ENCODE measurements at regions not wholly inside any gene's neighbourhood (a gene's known extent, or its start where the extent isn't known, plus 50 kb on each side); places are given as distances from the start of the nearest gene placed in this dataset.

DNA sequence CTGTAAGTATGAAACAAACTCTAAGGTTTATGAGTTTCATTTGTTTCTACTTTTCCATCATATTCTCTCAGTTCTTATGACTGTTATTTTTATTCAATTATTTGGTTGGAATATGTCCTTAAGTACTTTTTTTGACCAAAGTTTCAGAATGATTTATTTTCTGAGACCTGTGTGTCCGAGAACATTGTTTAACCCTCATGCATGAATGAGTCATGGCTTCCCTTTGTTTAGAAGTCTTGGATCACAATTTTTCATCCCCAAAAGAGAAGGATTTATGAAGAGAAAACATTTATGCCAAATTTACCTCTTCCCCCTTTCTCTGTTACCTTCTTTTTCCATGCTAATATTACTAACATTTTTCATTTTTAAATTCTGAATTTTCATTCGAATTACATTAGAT, 518.0 kb upstream of the NR2F2 start:
- DNase-seq (ENCODE audit: low spot score): no peak

DNA sequence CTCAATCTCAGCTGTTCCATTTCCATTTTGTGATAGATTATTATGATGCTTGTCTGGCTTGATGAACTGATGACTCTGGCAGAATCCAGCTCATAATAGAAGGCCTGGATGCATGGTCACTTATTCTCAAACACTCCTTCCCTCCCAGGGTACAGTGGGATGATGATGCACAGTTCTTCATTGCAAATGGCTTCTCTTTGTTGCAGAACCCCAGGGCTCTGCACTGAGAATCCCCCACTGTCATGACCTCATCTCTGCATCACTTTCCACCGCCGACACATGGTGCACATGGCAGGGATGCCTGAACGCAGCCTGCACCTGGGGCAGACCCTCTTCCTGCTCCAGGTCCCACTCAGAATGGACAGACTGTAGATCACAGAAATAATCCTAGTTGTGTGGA, 515.6 kb upstream of the NR2F2 start:
- no peak for DNase-seq (ENCODE audit: low spot score)

DNA sequence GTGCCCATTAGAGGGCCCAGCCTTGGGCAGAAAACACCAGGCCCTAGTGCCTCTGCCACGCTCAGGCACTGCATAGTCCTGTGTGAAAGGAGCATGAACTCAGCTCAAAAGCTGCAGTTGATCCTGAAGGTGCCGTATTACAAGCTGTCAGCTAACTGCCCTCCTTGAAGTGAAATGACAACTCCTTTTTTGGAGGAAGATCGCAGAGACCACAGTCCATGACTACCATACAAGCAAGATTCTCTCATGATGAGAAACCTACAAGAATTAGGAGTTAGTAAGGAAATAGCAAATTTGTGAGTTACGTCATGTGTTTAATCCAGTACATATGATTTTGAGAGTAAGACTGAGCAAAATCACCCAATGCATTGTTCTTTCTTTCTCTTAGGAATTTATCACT, 513.9 kb upstream of the NR2F2 start:
- DNase-seq (ENCODE audit: low spot score): no peak

DNA sequence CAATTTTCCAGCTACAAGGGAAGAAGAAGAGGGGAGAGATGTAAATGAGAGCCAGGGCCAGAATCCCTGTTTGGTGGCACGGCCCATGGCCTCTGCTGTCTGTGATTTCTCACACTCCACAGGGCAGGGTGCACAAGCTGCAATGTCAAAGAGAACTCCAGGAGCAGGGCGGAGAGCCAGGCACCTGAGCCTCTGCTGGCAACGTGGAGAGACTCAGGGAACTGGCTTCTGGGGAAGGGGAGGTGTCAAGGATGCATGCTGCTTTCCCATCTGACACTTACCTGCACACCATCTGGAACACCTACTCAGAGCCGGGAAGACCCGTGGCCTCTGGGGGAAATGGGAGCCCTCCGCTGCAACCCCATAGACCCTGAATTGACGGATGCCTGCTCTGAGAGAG, 507.5 kb upstream of the NR2F2 start:
- DNase-seq (ENCODE audit: low spot score): no peak

DNA sequence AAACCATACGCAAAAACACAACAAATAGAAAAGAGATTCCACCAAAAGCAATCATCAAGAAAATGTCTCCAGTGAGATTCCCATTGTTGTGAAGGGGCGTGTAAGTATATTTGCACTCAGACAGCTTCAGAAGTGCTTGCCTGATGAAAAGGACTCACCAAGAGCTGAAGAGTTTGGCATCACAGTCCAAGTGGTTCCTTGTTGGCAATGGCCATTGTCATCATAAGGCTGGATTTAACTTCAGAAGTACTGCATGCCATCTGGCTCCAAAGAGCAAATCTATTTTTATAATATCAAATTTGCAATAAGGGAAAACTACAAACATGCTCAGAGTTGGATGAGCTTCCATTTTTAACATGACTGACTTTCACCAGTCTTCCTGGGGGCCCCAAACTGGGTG, 505.3 kb upstream of the NR2F2 start:
- no peak for DNase-seq (ENCODE audit: low spot score)

DNA sequence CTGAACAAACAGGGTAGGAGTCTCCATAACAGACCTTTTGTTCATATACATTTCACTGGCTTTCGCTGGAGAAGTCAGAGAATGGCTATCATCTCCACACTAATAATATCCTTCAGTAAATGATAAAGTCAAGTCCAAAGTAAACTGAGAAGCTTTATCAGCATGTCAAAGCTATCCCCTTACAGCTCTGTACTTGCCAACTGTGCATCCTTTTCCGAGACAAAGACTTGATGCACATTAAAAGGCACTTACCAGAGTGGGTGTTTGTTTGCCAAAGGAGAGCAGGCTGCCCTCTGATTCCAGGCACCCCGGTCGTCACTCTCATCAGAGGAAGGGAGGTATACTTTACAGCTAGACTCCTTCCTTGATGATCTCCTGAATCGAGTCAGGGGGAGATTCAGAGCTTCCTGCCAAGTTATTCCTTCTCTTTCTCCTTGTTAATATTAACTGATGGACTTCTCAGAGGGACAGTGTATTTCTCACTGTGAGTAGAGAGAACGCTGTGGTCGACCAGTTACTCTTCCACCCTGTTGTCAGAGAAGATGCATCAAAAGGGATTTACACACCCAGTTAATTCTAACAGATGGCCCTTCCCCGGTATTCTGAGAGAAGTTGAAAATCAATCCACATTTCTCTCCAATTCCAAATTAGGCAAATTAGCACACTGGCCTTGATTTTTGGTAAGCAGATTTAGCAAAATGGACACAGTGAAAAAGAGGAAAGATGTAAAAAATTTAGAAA, 504.7 kb upstream of the NR2F2 start:
- no peak for DNase-seq (ENCODE audit: low spot score)

DNA sequence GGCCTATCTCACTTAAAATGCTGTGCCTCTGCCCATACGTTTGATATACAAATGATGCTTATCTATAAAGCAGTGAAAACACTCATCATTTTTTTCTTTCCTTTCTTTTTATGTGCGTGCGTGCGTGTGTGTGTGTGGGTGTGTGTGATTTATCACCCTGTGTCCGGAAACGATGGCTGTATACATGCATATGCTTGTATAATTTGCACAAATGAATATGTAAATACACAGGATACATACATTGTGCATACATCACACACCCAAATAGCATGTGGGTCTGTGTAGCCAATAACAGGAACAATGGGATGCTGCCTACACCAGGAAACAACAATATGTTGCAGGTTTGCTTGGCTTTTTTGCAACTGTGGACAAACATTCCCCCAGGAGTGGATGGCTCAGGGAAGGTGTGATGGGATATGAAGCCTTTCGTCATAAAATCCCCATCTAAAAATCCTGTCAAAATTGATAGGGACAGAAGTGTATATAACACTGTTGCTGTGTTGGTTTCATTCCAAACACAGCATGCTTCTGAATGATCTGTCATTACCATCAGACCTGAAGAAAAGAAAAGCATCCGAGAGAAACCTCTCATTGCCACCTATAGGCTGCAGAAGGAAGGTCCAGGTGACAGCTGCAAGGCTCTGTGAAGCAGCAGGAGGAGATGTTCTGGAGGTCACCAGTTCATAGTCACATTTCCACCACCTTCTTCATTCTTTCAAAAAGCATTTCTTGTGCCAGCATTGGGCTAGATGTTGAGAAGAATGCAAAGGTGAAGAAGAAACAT, 503.9 kb upstream of the NR2F2 start:
- no peak for DNase-seq (ENCODE audit: low spot score)

DNA sequence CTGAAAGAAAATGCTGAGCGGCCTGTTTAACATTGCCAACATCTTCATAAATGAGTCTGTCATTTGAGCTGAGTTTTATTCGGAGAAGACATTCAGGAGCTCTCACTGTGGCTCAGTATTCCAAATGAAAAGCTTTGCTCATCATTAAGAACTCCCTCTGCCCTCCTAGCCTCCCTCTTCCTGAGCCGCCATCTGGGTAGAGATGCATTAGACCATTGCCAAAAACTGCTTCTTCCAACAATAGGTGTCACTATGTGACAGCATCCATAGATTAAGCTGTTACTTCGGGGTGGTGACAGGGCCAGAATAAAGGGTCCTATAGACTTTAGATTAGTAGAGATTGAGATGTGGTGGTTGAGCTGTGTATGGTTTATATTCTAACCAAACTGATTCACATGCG, 501.4 kb upstream of the NR2F2 start:
- DNase-seq (ENCODE audit: low spot score): no peak

DNA sequence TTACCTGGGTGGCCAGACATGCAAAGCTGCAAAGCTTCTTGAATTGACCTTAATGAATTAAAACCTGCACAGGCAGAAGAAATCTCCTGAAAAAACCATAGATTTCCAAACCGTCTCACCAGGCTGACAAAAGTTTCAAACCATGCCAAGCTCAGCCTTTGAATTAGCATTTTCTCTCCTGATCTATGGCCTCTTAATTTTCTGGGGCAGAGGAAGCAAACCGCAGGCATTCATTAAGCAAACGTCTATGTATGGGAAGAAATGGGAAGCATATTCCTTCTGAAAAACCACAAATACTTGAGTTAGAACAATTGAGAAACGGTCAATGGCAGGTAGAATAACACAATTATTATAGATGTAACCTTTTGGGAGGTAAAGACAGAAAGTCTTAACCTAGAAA, 500.2 kb upstream of the NR2F2 start:
- no peak for DNase-seq (ENCODE audit: low spot score)

DNA sequence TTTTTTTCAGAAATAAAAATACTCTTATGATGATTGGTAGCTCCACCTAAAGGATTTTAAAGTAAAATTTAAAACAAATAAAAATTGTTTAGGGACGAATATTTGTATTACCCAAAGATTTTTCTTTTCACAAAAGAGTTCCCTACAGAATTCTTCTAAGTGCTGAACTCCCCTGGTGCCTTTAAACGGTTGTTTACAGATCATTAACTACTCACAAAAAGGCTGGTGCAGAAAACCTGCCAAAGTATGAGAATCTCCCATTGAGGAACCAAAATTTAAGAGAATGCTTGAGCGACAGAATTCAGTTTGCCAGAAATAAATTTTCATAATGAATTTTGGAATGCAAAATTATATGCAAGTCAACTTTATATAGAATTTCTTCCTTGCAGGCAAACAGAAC, 497.8 kb upstream of the NR2F2 start:
- no peak for DNase-seq (ENCODE audit: low spot score)

DNA sequence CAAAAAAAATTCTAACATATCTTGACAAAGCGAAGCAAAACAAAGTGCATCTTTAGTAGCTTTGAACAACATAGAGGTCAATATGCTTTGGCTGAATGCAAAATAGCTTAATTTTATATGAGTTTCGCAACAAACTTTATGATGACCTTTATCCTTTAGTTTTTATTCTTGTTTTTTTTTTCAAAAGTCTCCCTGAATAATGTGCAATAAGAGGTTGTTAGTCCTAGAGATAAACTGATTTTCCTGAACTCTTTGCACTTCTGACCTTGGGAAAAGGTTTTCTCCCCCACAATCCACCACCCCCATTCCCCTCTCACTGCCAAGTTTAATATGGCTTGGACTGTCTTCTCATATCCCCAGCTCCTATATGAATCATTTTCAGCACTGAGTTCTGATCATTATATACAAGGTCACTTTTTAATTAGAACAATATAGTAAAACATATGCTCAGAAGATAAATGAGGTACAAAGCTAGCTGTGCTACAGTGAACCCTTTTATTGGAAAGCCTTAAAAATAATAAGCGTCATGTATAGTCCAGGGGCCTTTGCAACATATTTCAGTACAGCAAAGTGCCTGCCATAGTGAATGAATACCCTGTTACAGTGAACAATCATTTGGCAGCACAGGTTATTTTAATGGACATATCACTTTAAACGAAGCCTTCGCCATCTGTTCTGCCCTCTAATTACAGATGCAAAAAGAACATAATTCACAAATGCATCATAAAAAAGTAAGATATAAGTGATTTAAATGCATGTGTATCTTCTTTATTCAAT, 496.3 kb upstream of the NR2F2 start:
- DNase-seq (ENCODE audit: low spot score): no peak

DNA sequence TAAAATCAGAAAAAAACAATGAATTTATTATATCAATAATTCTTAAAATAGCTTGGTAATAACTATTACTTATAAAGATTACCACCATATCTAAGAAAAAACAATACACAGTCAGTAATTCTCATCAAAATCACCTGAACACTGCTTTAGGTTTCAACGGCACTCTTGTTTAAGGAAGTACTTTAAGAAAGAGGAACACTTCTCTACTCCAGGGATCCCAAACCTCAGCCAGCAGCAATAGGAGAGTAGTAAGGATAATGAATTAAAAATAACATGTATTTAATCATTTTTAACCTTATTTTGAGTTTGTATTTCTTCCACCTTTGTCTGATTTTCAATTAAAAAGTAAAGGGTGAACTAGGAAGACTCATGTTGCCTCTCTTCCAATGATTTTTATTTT, 494.0 kb upstream of the NR2F2 start:
- DNase-seq (ENCODE audit: low spot score): no peak

DNA sequence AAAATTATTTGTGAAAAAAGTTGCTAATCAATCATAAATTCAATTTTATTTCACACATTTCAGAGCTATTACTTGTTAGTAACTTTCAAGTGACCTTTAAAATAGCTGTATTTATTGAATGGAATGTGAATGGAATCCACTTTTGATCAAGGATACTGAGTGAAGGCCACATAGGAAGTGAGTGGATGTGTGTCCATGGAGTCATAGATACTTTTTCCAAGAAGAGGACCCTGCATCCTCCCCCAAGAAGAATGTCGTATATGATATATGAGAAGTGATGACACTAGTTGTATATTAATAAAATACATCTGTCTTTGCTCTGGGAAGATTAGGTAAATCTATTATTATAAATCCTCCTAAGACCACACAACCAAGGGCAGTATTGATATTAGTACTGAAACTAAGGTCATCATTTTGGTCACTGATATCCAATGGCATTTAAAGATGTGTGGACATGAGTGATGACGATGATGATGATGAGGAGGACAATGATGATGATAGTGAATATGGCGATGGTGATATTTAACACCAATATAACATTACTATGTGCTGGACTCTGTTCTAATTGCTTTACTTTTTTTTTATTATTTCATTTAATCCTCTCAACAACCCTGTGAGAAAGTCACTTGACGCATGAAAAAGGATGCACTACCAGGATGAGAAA, 493.0 kb upstream of the NR2F2 start:
- no peak for DNase-seq (ENCODE audit: low spot score)

DNA sequence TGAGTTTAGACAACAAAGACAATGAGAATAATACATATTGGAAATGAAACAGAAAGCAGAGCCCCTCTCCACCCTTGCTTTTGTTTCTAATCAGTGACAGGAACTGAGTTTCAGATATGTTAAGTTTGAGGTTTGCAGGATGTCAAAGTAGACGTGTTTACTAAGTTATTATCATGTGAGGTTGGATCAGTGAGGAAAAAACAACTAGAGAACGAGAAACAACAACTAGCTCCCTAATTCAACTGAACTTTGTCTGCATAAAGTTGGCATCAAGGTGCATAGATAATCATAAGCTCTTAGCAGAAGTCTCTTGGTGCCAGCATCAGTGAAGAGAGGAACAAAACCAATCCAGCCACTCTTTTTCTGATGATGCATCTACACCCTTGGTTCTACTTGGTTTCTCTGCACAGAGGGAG, 491.1 kb upstream of the NR2F2 start:
- DNase-seq (ENCODE audit: low spot score): no peak

DNA sequence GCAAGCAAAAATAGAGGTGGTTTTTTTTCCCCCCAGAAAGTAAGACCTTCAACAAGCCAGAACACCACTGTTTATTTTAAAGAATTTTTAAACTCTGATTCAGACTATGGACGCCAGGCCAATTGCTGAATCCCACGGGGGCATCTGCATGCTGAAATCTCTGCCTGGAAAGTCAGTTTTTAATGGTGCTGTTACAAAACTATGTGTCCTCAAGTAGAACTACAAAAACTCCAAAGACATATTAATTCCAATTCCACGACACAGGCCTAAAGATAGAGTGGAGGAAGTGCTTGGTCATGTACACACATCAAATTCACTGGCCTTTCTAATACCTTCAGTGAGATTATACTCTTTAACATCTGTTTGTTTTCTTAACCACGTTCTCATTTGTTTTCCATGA, 490.5 kb upstream of the NR2F2 start:
- DNase-seq (ENCODE audit: low spot score): peak; percentile 67

DNA sequence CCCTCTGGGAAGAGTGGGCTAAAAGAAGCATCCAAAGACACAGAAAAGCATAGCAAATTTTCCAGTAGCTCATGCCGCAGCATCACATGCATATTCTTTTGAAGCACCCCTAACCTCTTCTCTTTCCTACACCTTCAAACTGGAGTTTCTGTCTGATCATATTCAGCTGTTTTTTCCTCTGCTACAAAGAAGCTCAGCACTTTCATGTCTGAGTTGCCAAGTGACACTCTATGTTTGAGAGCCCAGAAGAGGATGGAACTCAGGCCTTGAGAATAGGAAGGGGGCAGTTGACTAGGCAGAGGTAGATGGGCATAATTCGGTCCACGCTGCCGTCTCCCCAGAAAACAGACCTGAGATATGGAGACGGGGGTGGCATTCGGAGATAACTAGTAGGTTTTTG, 489.6 kb upstream of the NR2F2 start:
- DNase-seq (ENCODE audit: low spot score): no peak

DNA sequence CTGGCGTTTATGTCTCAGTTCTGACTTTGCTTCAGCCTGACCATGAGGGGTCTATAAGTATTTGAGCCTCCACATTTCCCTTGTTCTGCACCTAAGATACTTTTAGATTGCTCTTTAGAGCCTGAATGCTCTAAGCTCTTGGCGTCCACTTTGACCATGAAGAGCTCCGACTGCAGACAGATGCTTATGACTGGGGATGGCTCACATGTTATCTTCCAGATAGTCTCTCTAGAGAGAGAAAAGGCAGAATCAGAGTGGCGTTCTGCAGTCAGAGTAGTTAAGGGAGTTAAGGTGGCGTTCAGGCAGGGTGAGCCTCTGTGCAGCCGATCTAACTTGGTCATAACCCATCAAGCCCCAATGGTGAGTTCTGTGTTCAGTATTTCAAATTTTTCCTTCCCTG, 487.9 kb upstream of the NR2F2 start:
- no peak for DNase-seq (ENCODE audit: low spot score)

DNA sequence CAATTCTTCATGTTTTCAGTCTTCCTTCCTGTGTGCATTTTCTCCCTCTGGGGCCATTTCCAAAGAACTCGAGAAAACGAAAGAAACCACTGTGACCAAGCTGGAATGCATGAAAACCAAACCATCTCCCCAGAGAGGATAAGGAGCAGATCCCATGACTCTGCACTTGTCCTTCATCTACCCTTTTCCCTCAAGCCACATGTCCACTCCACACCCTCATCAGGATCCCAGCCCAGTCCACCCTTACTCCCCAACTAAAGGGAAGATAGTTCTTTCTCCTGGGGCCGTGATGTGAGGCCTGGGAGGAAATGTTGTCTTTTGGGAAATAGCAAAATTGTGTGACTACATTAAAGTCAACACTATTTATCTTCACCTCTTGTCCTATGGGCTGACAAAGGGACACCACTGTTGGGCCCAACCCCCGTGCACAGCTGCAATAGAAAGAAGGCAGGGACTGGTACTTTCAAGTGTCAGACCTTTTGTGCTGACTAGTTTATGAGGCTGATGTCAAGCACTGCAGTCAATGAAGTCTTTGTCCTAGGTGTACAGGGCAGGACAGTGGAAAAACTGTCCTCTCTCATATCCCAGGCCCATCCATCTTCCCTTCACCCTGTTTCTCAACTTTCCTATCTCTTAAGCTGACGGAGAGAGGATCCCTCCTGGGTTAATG, 487.1 kb upstream of the NR2F2 start:
- DNase-seq (ENCODE audit: low spot score): peak; percentile 88

DNA sequence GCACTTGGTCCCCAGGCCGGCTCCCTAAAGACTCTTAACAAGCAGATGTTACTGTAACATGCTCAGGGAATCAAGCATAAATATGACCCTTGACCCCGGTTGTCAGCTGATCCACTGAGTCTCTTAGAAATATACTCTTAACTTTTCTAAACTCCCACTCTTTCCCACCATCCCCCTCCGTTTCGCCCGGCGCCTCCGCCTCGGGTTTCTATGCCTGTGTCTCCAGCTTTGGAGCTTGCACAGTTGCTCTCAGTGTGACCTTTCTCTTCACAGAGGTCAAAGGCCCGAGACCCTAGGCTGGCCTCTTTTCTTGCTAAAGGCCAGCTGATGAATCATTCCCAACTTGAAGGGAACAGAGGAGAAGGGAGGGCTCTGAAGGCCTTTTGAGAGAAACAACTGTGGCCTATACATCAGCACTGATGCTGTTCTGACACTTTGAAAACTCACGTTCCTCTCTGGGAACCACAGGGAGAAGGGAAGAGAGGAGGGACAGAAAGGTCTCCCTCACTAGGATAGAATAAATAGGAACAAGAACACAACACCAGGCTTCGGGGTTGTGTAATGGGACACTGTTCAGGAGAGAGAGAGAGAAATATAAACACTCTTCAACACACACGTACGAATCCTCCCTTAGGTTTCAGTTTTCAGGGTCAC, 484.5 kb upstream of the NR2F2 start:
- peak; percentile 70 for DNase-seq (ENCODE audit: low spot score)

DNA sequence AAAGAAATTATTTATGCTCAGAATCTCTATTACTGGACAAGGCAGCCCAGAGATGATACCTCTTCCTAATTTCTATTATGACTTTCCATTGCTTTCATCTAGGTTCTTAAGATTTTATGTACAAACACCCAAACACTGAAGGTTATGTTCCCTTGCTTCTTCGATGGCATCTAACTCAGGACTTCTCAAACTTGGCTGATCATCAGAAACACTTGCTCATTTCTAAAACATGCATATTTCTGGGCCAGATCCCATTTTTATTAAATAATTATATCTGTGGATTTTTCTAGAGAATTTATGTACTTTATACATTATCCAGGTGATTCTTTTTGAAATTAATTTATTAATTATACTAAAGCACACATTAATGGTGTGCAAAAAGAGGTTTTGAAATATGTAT, 482.4 kb upstream of the NR2F2 start:
- DNase-seq (ENCODE audit: low spot score): no peak

DNA sequence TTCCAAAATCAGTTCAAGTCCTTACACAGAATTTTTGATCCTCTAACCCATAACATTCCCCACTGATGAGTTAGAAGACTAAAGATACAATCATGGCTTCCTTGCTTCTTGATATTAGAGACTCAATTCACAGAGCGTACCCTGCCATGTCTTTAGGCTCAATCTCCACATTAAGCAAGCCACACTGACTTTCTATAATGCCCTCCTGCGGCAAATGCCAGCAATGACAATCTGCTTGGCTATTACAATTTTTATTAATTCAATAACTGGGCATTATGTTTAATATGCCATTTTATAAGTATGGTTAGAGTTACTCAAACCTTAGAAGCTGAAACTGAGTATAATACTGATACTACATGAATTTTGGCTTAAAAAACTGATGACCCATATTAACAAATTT, 479.7 kb upstream of the NR2F2 start:
- DNase-seq (ENCODE audit: low spot score): no peak
